HG03342 (cell line): ENCODE measurements at regions not wholly inside any gene's neighbourhood (a gene's known extent, or its start where the extent isn't known, plus 50 kb on each side); places are given as distances from the start of the nearest gene placed in this dataset.

Experiments used
- ATAC-seq: cut with Tn5 transposase; IDR thresholded peaks from one replicate; pipeline ENCODE4 v1.9.1; 2021; ENCODE audit warnings: mild to moderate bottlenecking, moderate library complexity; ENCODE audit not compliant: unreplicated experiment

DNA sequence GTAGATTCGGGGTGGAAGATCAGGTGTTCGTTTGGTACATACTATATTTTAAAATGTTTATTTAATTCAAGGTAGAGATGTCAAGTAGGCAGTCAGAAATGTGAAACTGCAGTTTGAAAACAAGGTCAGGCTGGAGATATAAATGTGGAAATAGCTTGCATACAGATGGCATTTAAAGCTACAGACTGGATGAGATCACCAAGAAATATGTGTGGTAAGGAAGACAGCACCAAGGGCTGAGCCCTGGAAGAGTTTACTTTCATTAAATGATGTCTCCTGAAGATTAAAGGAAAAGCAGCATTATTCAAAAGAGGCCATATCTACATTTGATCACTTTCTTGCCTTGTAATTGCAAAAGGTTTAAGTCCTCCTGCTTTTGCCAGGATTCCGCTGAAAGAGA lies 271.3 kb downstream of the PTBP2 start:
- no peak for ATAC-seq

- ATAC-seq = no peak
Measured at GRCh38 chr1:96995351-96995750, 273.8 kb downstream of the PTBP2 start.

- no peak for ATAC-seq
Measured at GRCh38 chr1:96996001-96996400, 274.4 kb downstream of the PTBP2 start.

- ATAC-seq = no peak
Measured at GRCh38 chr1:96997717-96998116, 276.1 kb downstream of the PTBP2 start.

DNA sequence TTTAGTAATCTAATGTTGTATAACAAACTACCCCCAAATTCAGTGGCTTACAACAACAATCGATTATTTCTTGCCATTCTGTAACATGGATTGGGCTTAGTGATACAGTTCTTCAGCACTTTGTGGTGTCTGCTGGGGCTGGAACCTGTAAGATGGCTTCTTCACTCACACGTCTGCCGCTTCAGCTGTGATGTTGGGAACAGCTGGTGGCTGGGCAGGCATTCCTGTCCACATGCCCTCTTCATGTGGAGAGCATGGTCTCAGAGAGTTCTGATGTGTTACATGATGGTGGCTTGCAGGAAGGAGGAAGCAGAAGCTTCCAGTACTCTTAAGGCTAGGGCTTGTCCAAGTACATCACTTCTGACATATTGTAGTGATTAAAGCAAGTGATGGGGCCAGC lies 276.9 kb downstream of the PTBP2 start:
- no peak for ATAC-seq

GRCh38 chr1:96999191-96999590 lies 277.6 kb downstream of the PTBP2 start:
- no peak for ATAC-seq

- no peak for ATAC-seq
Measured at GRCh38 chr1:97004054-97004453, 282.5 kb downstream of the PTBP2 start.

- ATAC-seq = no peak
Measured at GRCh38 chr1:97004743-97005142, 283.2 kb downstream of the PTBP2 start.

- ATAC-seq = no peak
Measured at GRCh38 chr1:97006044-97006661, 284.6 kb downstream of the PTBP2 start.

- ATAC-seq = no peak
Measured at GRCh38 chr1:97007840-97008604, 286.4 kb downstream of the PTBP2 start.

- no peak for ATAC-seq
Measured at GRCh38 chr1:97010566-97011264, 289.1 kb downstream of the PTBP2 start.

DNA sequence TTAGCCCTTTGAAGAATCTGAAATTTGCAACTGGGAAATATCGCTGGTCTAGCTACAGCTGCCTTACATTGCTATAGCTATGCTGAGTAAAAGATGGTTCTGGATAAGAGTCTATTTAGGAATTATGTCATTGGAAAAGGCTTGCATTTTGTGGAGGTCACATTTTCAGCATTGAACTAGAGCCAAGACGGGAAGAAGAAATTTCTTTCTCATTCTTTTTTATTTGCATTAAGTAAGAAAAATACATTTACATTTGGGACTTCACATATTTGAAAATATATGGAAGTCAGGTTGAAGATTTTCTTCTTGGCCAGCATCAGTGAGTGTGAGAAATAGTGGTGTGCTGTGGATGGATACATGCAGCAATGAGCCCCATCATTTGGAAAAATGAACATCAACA lies 291.6 kb downstream of the PTBP2 start:
- ATAC-seq = no peak

- ATAC-seq = no peak
Measured at GRCh38 chr1:97013941-97014340, 292.4 kb downstream of the PTBP2 start.

DNA sequence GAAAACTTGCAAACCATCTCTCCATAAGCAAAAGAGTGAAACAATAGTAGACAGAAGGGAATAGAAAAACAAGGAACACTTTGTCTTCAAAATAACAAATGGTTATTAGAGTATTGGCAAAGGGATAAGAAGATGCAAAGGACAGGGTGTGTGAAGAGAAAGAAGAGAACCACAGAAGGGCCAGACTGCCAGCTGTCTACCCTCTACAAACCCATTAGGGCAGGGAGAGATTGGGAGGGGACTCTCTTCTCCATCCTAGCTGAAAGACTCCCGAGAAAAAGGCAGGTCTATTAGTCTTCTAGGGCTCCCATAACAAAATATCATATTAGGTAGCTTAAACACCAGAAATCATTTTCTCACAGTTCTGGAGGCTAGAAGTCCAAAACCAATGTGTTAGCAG lies 292.8 kb downstream of the PTBP2 start:
- no peak for ATAC-seq

DNA sequence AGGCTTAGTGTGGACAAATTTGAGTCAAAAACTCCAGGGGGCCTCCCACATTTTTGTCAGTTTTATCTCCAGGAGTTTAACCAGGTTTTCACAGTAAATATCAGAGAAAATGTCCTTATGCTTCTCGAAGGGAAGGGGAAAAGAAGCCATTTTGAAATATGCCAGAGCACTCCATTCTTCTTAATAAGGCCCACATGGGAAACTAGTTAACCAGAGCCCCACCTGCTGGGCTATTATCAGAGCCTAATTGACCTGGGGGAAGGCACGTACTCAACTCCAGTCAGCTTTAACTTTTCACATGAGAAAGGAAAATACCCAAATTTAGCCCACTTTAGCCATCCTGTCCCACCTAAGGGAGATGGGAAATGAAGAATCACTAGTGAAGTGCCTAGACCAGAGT lies 296.3 kb downstream of the PTBP2 start:
- ATAC-seq = no peak
